HL-60 (cell line): ENCODE measurements at regions not wholly inside any gene's neighbourhood (a gene's known extent, or its start where the extent isn't known, plus 50 kb on each side); places are given as distances from the start of the nearest gene placed in this dataset.

ENCODE experiments used
- DNase-seq, 2 experiments: peaks; one replicate each; pipeline ENCODE4 v3.0.0-alpha.2; 2010 to 2020; ENCODE audit warnings: low read depth in 1 of 2, low spot score in 1 of 2
- H3K27ac ChIP-seq: fragments of 250-450 bp; sonication (Bioruptor Pico); replicated peaks from 2 replicates; pipeline ENCODE4 v1.5.1; 2020; ENCODE audit warnings: mild to moderate bottlenecking, moderate library complexity
- H3K27me3 ChIP-seq: fragments of 250-450 bp; sonication (Bioruptor Pico); 2 replicates; pipeline ENCODE4 v1.5.1; 2021; ENCODE audit warnings: mild to moderate bottlenecking, moderate library complexity; ENCODE audit not compliant: insufficient read depth, poor library complexity, severe bottlenecking
- H3K4me3 ChIP-seq: replicated peaks from 2 replicates; pipeline ENCODE4 v1.5.1; 2011; ENCODE audit warnings: mild to moderate bottlenecking, control low read depth, low read length; ENCODE audit not compliant: insufficient read depth
- CTCF ChIP-seq: IDR thresholded peaks from one replicate; pipeline ENCODE4 v1.5.1; 2011; ENCODE audit warnings: low read length, control low read depth, inconsistent platforms; ENCODE audit not compliant: insufficient read depth
- GABPA ChIP-seq: IDR thresholded peaks from 2 replicates; pipeline ENCODE4 v1.6.1; 2012; ENCODE audit warnings: low read depth
- POLR2AphosphoS5 ChIP-seq: IDR thresholded peaks from 2 replicates; pipeline ENCODE4 v1.6.1; 2012; ENCODE audit warnings: low read depth
- SPI1 ChIP-seq: IDR thresholded peaks from 2 replicates; pipeline ENCODE4 v1.6.1; 2012; ENCODE audit warnings: low read depth, mild to moderate bottlenecking, borderline replicate concordance
- TF ChIP-seq, protein P1 (sequence below): IDR thresholded peaks from 2 replicates; pipeline ENCODE4 v1.6.1; 2012; ENCODE audit warnings: low read depth; ENCODE audit not compliant: insufficient replicate concordance

DNA sequence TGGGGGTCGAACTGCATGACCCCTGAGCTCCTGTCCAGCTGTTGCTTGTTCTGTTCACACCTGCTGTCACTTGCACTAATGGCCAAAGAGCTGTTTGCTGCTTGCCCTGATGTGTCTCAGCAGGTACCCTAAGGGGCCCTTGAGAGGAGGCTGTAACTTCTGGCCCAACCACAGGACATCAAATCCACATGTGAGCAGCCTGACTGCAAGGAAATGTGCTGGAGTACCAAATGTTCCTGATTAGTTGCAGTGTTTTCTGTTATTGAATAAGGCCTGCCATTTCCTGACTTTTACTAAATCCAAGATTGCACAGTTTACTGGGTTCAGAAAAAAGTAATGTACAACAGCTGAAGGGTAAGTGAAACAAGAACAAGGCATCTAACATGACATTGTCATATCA lies 91.7 kb upstream of the IL6 start:
- peaks cover 6% of the 10 kb centered on the region for H3K27me3 ChIP-seq
- TF ChIP-seq GABPA (no peak), SPI1 (no peak), POLR2AphosphoS5 (no peak), CTCF (no peak)
- TF ChIP-seq, protein P1, sequence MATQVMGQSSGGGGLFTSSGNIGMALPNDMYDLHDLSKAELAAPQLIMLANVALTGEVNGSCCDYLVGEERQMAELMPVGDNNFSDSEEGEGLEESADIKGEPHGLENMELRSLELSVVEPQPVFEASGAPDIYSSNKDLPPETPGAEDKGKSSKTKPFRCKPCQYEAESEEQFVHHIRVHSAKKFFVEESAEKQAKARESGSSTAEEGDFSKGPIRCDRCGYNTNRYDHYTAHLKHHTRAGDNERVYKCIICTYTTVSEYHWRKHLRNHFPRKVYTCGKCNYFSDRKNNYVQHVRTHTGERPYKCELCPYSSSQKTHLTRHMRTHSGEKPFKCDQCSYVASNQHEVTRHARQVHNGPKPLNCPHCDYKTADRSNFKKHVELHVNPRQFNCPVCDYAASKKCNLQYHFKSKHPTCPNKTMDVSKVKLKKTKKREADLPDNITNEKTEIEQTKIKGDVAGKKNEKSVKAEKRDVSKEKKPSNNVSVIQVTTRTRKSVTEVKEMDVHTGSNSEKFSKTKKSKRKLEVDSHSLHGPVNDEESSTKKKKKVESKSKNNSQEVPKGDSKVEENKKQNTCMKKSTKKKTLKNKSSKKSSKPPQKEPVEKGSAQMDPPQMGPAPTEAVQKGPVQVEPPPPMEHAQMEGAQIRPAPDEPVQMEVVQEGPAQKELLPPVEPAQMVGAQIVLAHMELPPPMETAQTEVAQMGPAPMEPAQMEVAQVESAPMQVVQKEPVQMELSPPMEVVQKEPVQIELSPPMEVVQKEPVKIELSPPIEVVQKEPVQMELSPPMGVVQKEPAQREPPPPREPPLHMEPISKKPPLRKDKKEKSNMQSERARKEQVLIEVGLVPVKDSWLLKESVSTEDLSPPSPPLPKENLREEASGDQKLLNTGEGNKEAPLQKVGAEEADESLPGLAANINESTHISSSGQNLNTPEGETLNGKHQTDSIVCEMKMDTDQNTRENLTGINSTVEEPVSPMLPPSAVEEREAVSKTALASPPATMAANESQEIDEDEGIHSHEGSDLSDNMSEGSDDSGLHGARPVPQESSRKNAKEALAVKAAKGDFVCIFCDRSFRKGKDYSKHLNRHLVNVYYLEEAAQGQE: no peak
- no peak for DNase-seq
- no peak overlapping the region for H3K27ac ChIP-seq
- no peak overlapping the region for H3K4me3 ChIP-seq

DNA sequence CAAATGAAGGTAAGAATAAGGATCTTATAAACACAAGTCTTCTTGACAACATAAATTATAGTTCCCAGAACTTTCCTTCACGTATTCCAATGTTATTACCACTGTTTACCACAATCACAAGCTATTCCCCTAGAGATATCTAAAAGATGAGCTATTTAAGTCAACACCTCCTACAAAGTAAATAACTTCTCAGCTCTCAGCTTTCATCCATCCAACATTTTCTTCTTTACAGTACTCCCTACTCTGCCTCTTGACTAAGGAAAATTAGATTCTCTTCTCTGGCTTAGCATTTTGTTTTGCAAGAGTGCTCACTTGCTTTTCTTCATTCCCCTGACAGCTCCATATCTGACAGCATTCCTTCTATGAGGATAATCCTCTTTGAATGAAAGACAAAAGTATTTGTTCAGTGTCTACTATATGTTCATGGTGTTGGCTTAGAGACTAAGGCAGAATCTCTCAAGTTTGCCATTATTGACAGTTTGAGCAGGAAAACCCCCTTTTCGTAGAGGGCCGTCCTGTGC lies 93.0 kb upstream of the IL6 start:
- no peak overlapping the region for H3K4me3 ChIP-seq
- peaks cover 6% of the 10 kb centered on the region for H3K27me3 ChIP-seq
- TF ChIP-seq SPI1: no peak
- no peak for TF ChIP-seq CTCF
- TF ChIP-seq POLR2AphosphoS5: no peak
- no peak for TF ChIP-seq GABPA
- TF ChIP-seq, protein P1: no peak
- DNase-seq: no peak
- H3K27ac ChIP-seq: no peak overlapping the region

DNA sequence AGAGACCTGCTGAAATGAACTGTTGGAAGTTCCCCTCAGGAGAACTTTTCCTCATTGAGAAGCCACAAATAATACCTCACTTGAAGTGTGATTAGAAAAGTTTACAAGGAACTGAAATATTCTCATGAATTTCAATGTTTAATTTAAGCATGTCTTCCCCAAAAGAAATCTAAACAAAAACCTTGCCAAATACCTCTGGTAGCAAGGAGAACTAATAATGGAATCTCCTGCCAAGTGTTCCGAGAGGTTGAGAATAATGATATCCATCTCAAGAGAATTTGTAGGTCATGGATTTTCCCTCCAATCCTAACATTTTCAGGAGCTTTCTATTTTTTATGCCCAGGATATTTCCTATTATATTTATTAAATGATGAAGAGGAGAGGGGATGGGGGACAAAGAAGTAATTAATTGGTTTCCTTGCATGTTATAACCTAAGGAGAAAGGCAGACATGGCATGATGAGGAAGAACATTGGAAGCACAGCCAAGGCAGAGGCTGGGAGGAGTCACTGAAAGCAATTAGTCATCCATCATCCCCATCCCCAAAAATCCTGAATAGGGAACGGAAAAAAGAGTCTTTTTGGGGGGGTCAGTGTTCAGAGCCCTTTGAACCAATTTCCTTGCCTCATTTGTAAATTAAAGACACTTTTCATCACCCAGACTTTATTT lies 93.6 kb upstream of the IL6 start:
- Histone ChIP-seq H3K27ac (no peak overlapping the region), H3K4me3 (no peak overlapping the region), H3K27me3 (peaks cover 6% of the 10 kb centered on the region)
- no peak for DNase-seq
- no peak for TF ChIP-seq GABPA
- no peak for TF ChIP-seq CTCF
- TF ChIP-seq, protein P1: no peak
- TF ChIP-seq POLR2AphosphoS5: no peak
- TF ChIP-seq SPI1: no peak
